Superior temporal gyrus (tissue), 1 donor: ENCODE measurements at regions not wholly inside any gene's neighbourhood (a gene's known extent, or its start where the extent isn't known, plus 50 kb on each side); places are given as distances from the start of the nearest gene placed in this dataset.

Experiments used
- DNase-seq: peaks from one replicate; pipeline ENCODE4 v3.0.0-alpha.2; 2016; ENCODE audit errors: extremely low spot score

GRCh38 chr7:145645135-145645515, 471.5 kb upstream of the CNTNAP2 start:
- DNase-seq, result no peak

GRCh38 chr7:145644426-145645134, 472.0 kb upstream of the CNTNAP2 start:
- no peak for DNase-seq

- no peak for DNase-seq
Measured at GRCh38 chr7:145643981-145644380, 472.6 kb upstream of the CNTNAP2 start.

GRCh38 chr7:145633513-145633912, 483.1 kb upstream of the CNTNAP2 start:
- no peak for DNase-seq

GRCh38 chr7:145624618-145625017, 492.0 kb upstream of the CNTNAP2 start:
- no peak for DNase-seq

- DNase-seq, result no peak
Measured at GRCh38 chr7:145605963-145606362, 510.6 kb upstream of the CNTNAP2 start.

GRCh38 chr7:145599376-145599775, 517.2 kb upstream of the CNTNAP2 start:
- no peak for DNase-seq

GRCh38 chr7:145584401-145584800, 532.2 kb upstream of the CNTNAP2 start:
- no peak for DNase-seq

GRCh38 chr7:145582742-145583303, 533.8 kb upstream of the CNTNAP2 start:
- no peak for DNase-seq

GRCh38 chr7:145557805-145558204, 558.8 kb upstream of the CNTNAP2 start:
- DNase-seq, result no peak

GRCh38 chr7:145543242-145543641, 573.4 kb upstream of the CNTNAP2 start:
- no peak for DNase-seq

- no peak for DNase-seq
Measured at GRCh38 chr7:145539910-145540309, 576.7 kb upstream of the CNTNAP2 start.

- no peak for DNase-seq
Measured at GRCh38 chr7:145534301-145534700, 582.3 kb upstream of the CNTNAP2 start.

- DNase-seq, result no peak
Measured at GRCh38 chr7:145520284-145520683, 596.3 kb upstream of the CNTNAP2 start.

- DNase-seq, result no peak
Measured at GRCh38 chr7:145511004-145511403, 605.6 kb upstream of the CNTNAP2 start.

- DNase-seq, result no peak
Measured at GRCh38 chr7:145497911-145498525, 618.6 kb upstream of the CNTNAP2 start.

GRCh38 chr7:145490356-145490755, 626.2 kb upstream of the CNTNAP2 start:
- no peak for DNase-seq

GRCh38 chr7:145489609-145490008, 627.0 kb upstream of the CNTNAP2 start:
- DNase-seq, result no peak

- no peak for DNase-seq
Measured at GRCh38 chr7:145488816-145489215, 627.8 kb upstream of the CNTNAP2 start.

- no peak for DNase-seq
Measured at GRCh38 chr7:145481985-145482384, 634.6 kb upstream of the CNTNAP2 start.

- no peak for DNase-seq
Measured at GRCh38 chr7:145478541-145478940, 638.1 kb upstream of the CNTNAP2 start.

- DNase-seq, result no peak
Measured at GRCh38 chr7:145474009-145474686, 638.3 kb upstream of the TPK1 start.

GRCh38 chr7:145471883-145472282, 636.0 kb upstream of the TPK1 start:
- DNase-seq, result no peak
